Testis (tissue), 2 donors: ENCODE measurements at regions not wholly inside any gene's neighbourhood (a gene's known extent, or its start where the extent isn't known, plus 50 kb on each side); places are given as distances from the start of the nearest gene placed in this dataset.

Experiments
- POLR2A ChIP-seq: fragments of 450-650 bp; IDR thresholded peaks from one replicate; pipeline ENCODE4 v1.6.1; 2017; ENCODE audit warnings: antibody characterized with exemption, mild to moderate bottlenecking, moderate library complexity
- TF ChIP-seq, protein P1 (sequence below), 3 experiments: fragments of 450-650 bp in 2 of 3; fragments of 200-600 bp in 1 of 3; sonication (generic) in 1 of 3; IDR thresholded peaks; one replicate each; pipeline ENCODE4 v1.5.1; 2016 to 2019; ENCODE audit warnings: antibody characterized with exemption in 3 of 3, mild to moderate bottlenecking in 2 of 3, moderate library complexity in 1 of 3

DNA sequence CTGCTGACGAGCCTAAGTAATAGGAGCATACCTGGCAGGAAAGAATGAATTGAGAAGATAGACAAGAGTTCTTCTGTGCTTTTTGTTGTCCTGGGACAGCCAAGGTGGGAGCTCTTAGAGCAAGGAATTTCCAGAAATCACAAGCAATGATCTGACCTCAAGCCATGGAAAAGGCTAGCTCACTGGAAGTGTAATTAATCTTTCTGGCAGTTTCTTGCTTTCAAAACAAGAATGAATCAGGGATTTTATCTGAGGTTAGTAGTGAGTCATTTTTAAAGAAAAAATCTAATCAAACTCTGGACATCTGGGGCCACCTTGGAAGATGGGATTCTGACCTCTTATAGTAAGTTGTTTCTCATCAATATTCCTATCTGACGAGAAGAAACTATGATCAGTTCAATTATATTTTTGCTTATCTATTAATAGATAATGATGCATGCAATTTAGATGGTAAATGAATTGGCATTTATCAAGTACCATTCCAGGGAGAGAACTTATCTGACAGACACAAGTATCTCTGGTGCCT lies 98.0 kb downstream of the ADCYAP1 start:
- TF ChIP-seq, protein P1, sequence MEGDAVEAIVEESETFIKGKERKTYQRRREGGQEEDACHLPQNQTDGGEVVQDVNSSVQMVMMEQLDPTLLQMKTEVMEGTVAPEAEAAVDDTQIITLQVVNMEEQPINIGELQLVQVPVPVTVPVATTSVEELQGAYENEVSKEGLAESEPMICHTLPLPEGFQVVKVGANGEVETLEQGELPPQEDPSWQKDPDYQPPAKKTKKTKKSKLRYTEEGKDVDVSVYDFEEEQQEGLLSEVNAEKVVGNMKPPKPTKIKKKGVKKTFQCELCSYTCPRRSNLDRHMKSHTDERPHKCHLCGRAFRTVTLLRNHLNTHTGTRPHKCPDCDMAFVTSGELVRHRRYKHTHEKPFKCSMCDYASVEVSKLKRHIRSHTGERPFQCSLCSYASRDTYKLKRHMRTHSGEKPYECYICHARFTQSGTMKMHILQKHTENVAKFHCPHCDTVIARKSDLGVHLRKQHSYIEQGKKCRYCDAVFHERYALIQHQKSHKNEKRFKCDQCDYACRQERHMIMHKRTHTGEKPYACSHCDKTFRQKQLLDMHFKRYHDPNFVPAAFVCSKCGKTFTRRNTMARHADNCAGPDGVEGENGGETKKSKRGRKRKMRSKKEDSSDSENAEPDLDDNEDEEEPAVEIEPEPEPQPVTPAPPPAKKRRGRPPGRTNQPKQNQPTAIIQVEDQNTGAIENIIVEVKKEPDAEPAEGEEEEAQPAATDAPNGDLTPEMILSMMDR (IDR thresholded peaks at IDR 0.05) = no peak
- TF ChIP-seq POLR2A = no peak
